H9 (cell line): ENCODE measurements at regions not wholly inside any gene's neighbourhood (a gene's known extent, or its start where the extent isn't known, plus 50 kb on each side); places are given as distances from the start of the nearest gene placed in this dataset.

Experiments used
- DNase-seq: peaks from one replicate; pipeline ENCODE4 v3.0.0-alpha.2; 2017
- H2AFZ ChIP-seq: one replicate; pipeline ENCODE4 v1.6.1; 2013; ENCODE audit warnings: mild to moderate bottlenecking, low read length, control low read depth, moderate library complexity
- H2AK5ac ChIP-seq: 2 replicates; pipeline ENCODE4 v1.6.1; 2013; ENCODE audit warnings: low read length, control low read depth, mixed read lengths; ENCODE audit not compliant: insufficient read length
- H2BK120ac ChIP-seq: one replicate; pipeline ENCODE4 v1.6.1; 2013; ENCODE audit warnings: low read depth, mild to moderate bottlenecking, low read length, control low read depth, inconsistent platforms; ENCODE audit not compliant: poor library complexity, severe bottlenecking
- H2BK12ac ChIP-seq: 2 replicates; pipeline ENCODE4 v1.6.1; 2013; ENCODE audit warnings: low read length, control low read depth, mixed read lengths, low read depth; ENCODE audit not compliant: insufficient read length
- H2BK15ac ChIP-seq: 2 replicates; pipeline ENCODE4 v1.6.1; 2013; ENCODE audit warnings: low read depth, low read length, control low read depth
- H2BK20ac ChIP-seq: one replicate; pipeline ENCODE4 v1.6.1; 2013; ENCODE audit warnings: low read depth, mild to moderate bottlenecking, low read length, control low read depth, inconsistent platforms; ENCODE audit not compliant: poor library complexity, severe bottlenecking
- H2BK5ac ChIP-seq: 2 replicates; pipeline ENCODE4 v1.6.1; 2013; ENCODE audit warnings: low read length, control low read depth, mixed read lengths; ENCODE audit not compliant: insufficient read length
- H3K14ac ChIP-seq: 2 replicates; pipeline ENCODE4 v1.6.1; 2013; ENCODE audit warnings: low read length, control low read depth; ENCODE audit not compliant: insufficient read depth
- H3K18ac ChIP-seq: 2 replicates; pipeline ENCODE4 v1.6.1; 2013; ENCODE audit warnings: low read depth, mild to moderate bottlenecking, mixed read lengths, low read length, control low read depth; ENCODE audit not compliant: insufficient read length
- H3K23ac ChIP-seq: 2 replicates; pipeline ENCODE4 v1.6.1; 2013; ENCODE audit warnings: low read length, control low read depth, mixed read lengths, low read depth; ENCODE audit not compliant: insufficient read length
- H3K23me2 ChIP-seq: 2 replicates; pipeline ENCODE4 v1.6.1; 2013; ENCODE audit warnings: low read depth, mild to moderate bottlenecking, mixed read lengths, low read length, control low read depth; ENCODE audit not compliant: insufficient read length, poor library complexity, severe bottlenecking
- H3K27ac ChIP-seq: 2 replicates; pipeline ENCODE4 v1.5.1; 2013; ENCODE audit warnings: low read length, control low read depth, mixed read lengths, low read depth; ENCODE audit not compliant: insufficient read length
- H3K27me3 ChIP-seq: 2 replicates; pipeline ENCODE4 v1.6.1; 2013; ENCODE audit warnings: low read length, control low read depth, inconsistent platforms; ENCODE audit not compliant: insufficient read depth
- H3K4ac ChIP-seq: 2 replicates; pipeline ENCODE4 v1.6.1; 2013; ENCODE audit warnings: low read depth, mild to moderate bottlenecking, control low read depth, inconsistent platforms, low read length, moderate library complexity
- H3K4me1 ChIP-seq: 2 replicates; pipeline ENCODE4 v1.6.1; 2013; ENCODE audit warnings: low read length, control low read depth, inconsistent platforms; ENCODE audit not compliant: insufficient read depth
- H3K4me2 ChIP-seq: 2 replicates; pipeline ENCODE4 v1.6.1; 2013; ENCODE audit warnings: low read length, control low read depth, mixed read lengths; ENCODE audit not compliant: insufficient read length, insufficient read depth
- H3K56ac ChIP-seq: 2 replicates; pipeline ENCODE4 v1.6.1; 2013; ENCODE audit warnings: low read depth, mild to moderate bottlenecking, mixed read lengths, low read length, control low read depth; ENCODE audit not compliant: insufficient read length
- H3K79me1 ChIP-seq: 2 replicates; pipeline ENCODE4 v1.6.1; 2013; ENCODE audit warnings: low read depth, mild to moderate bottlenecking, moderate library complexity, low read length, control low read depth, inconsistent platforms; ENCODE audit not compliant: insufficient read depth, poor library complexity, severe bottlenecking
- H3K79me2 ChIP-seq: 2 replicates; pipeline ENCODE4 v1.6.1; 2013; ENCODE audit warnings: low read length, control low read depth, inconsistent platforms; ENCODE audit not compliant: insufficient read depth
- H3K9ac ChIP-seq: 2 replicates; pipeline ENCODE4 v1.6.1; 2013; ENCODE audit warnings: low read length, control low read depth, mixed read lengths; ENCODE audit not compliant: insufficient read length; ENCODE audit errors: extremely low read depth
- H3K9me3 ChIP-seq: one replicate; pipeline ENCODE4 v1.6.1; 2013; ENCODE audit warnings: low read depth, low read length, inconsistent platforms; ENCODE audit not compliant: control insufficient read depth
- H3T11ph ChIP-seq: one replicate; pipeline ENCODE4 v1.6.1; 2013; ENCODE audit warnings: mild to moderate bottlenecking, low read length, control low read depth, inconsistent platforms
- H4K20me1 ChIP-seq: one replicate; pipeline ENCODE4 v1.6.1; 2013; ENCODE audit not compliant: control insufficient read depth, insufficient read length, insufficient read depth
- H4K5ac ChIP-seq: 2 replicates; pipeline ENCODE4 v1.6.1; 2013; ENCODE audit warnings: low read depth, mild to moderate bottlenecking, mixed read lengths, low read length, control low read depth; ENCODE audit not compliant: insufficient read length
- H4K8ac ChIP-seq: replicated peaks from 2 replicates; pipeline ENCODE4 v1.6.1; 2013; ENCODE audit warnings: low read length, control low read depth, mixed read lengths, low read depth; ENCODE audit not compliant: insufficient read length
- H4K91ac ChIP-seq: 2 replicates; pipeline ENCODE4 v1.6.1; 2013; ENCODE audit warnings: low read depth, mild to moderate bottlenecking, moderate library complexity, mixed read lengths, low read length, control low read depth; ENCODE audit not compliant: insufficient read length
- H3K27ac Mint-ChIP-seq, 3 experiments: 2 replicates in 2 of 3; 3 replicates in 1 of 3; pipeline ENCODE4 v1.8.0; 2020 to 2021; ENCODE audit warnings: mixed read lengths in 3 of 3, mild to moderate bottlenecking in 1 of 3, moderate library complexity in 1 of 3
- H3K27me3 Mint-ChIP-seq: 2 replicates; pipeline ENCODE4 v1.8.0; 2021; ENCODE audit warnings: low read depth, mild to moderate bottlenecking, moderate library complexity, mixed read lengths
- H3K36me3 Mint-ChIP-seq, 3 experiments: 2 replicates in 2 of 3; 3 replicates in 1 of 3; pipeline ENCODE4 v1.8.0; 2020 to 2021; ENCODE audit warnings: low read depth in 3 of 3, mixed read lengths in 3 of 3; ENCODE audit not compliant: insufficient read depth in 1 of 3
- H3K4me1 Mint-ChIP-seq, 2 experiments: 2 replicates each; pipeline ENCODE4 v1.8.0; 2020; ENCODE audit warnings: mixed read lengths in 2 of 2
- H3K4me3 Mint-ChIP-seq, 2 experiments: 2 replicates in 1 of 2; 3 replicates in 1 of 2; pipeline ENCODE4 v1.8.0; 2020 to 2021; ENCODE audit warnings: mild to moderate bottlenecking in 2 of 2, mixed read lengths in 2 of 2, moderate library complexity in 1 of 2
- H3K9me3 Mint-ChIP-seq, 2 experiments: 2 replicates in 1 of 2; 3 replicates in 1 of 2; pipeline ENCODE4 v1.8.0; 2020; ENCODE audit warnings: mild to moderate bottlenecking in 2 of 2, mixed read lengths in 2 of 2, moderate library complexity in 1 of 2
- CTCF ChIP-seq: fragments of 200-600 bp; sonication (generic); conservative IDR thresholded peaks from 3 replicates; pipeline ENCODE4 v1.8.0; 2021; ENCODE audit warnings: antibody characterized with exemption, mild to moderate bottlenecking
- WGBS: extraction: QIAGEN DNeasy Blood & Tissue Kit; methylation state at CpG from one replicate; pipeline ENCODE4 v1.1.7; 2013; ENCODE audit warnings: missing lambda C conversion rate, low lambda C conversion rate, mixed read lengths; ENCODE audit not compliant: insufficient read length; ENCODE audit errors: extremely low coverage; 5-methylcytosine and 5-hydroxymethylcytosine counted together

GRCh38 chr12:13350381-13350780, 153.9 kb downstream of the EMP1 start:
- H3K36me3 Mint-ChIP-seq, result no peaks in the 10 kb centered on the region
- Histone ChIP-seq H2BK5ac (no peak overlapping the region), H3K23me2 (no peaks in the 10 kb centered on the region), H2BK12ac (no peak overlapping the region), H3K9me3 (no peaks in the 10 kb centered on the region), H2BK20ac (no peak overlapping the region), H3K27ac (no peak overlapping the region), H3T11ph (no peak overlapping the region), H2AFZ (no peak overlapping the region), H3K23ac (no peak overlapping the region), H3K56ac (no peak overlapping the region), H4K8ac (no peak overlapping the region), H2AK5ac (no peak overlapping the region), H3K14ac (no peak overlapping the region), H3K4me1 (no peaks in the 10 kb centered on the region), H2BK120ac (no peak overlapping the region), H3K4me2 (no peak overlapping the region), H4K20me1 (no peaks in the 10 kb centered on the region), H3K79me2 (no peaks in the 10 kb centered on the region), H3K4ac (no peak overlapping the region), H4K91ac (no peak overlapping the region), H3K18ac (no peak overlapping the region), H2BK15ac (no peak overlapping the region), H4K5ac (no peak overlapping the region), H3K9ac (no peak overlapping the region), H3K79me1 (no peaks in the 10 kb centered on the region), H3K27me3 (no peaks in the 10 kb centered on the region)
- no peaks in the 10 kb centered on the region; the same call in 1 of the 2 replicates for H3K27me3 Mint-ChIP-seq
- no peak overlapping the region for H3K4me3 Mint-ChIP-seq
- no CpG with 5 or more reads among the region's 2 CpGs for WGBS
- no peak for DNase-seq
- no peaks in the 10 kb centered on the region for H3K9me3 Mint-ChIP-seq
- H3K4me1 Mint-ChIP-seq, result peaks cover 7 to 9% of the 10 kb centered on the region in 2 experiments
- H3K27ac Mint-ChIP-seq, result no peak overlapping the region
- TF ChIP-seq CTCF, result no peak
